Panc1 (cell line): ENCODE measurements at regions not wholly inside any gene's neighbourhood (a gene's known extent, or its start where the extent isn't known, plus 50 kb on each side); places are given as distances from the start of the nearest gene placed in this dataset.

ENCODE experiments used
- ATAC-seq: fragments of 200-7000 bp; cut with Tn5 transposase; 2 replicates; pipeline ENCODE4 v1.9.1; 2020; ENCODE audit warnings: mild to moderate bottlenecking, moderate library complexity
- BruUV-seq: library from RNA; stranded (reverse); fragments of 400-500 nt; replicated peaks from 2 replicates; lab custom pipeline; 2021; lab: Mats Ljungman, UMichigan
- CTCF ChIA-PET: fragments of 300-600 bp; sonication (Branson Sonifier 250); formaldehyde crosslinking; loops from one replicate; lab custom pipeline; 2022; ENCODE audit warnings: antibody characterized with exemption; lab: Charles Lee
- POLR2A ChIA-PET: fragments of 300-600 bp; sonication (Branson Sonifier 250); formaldehyde crosslinking; loops from one replicate; lab custom pipeline; 2022; ENCODE audit warnings: antibody characterized with exemption; lab: Charles Lee
- DNase-seq: peaks from one replicate; pipeline ENCODE4 v3.0.0-alpha.2; 2010; ENCODE audit warnings: low read depth, low spot score
- H3K27ac ChIP-seq: 2 replicates; pipeline ENCODE4 v1.5.1; 2011; ENCODE audit warnings: mild to moderate bottlenecking, low read length, inconsistent platforms
- H3K27me3 ChIP-seq: fragments of 200-500 bp; sonication (Bioruptor generic); 2 replicates; pipeline ENCODE4 v1.6.0; 2014; ENCODE audit warnings: low read length, inconsistent platforms; ENCODE audit not compliant: control insufficient read depth, insufficient read depth
- H3K36me3 ChIP-seq: fragments of 200-500 bp; sonication (Bioruptor generic); 2 replicates; pipeline ENCODE4 v1.5.1; 2014; ENCODE audit warnings: inconsistent platforms, mild to moderate bottlenecking, low read length, moderate library complexity; ENCODE audit not compliant: control insufficient read depth, insufficient read depth
- H3K4me1 ChIP-seq: 2 replicates; pipeline ENCODE4 v1.5.1; 2011; ENCODE audit warnings: inconsistent platforms, mild to moderate bottlenecking, low read length, moderate library complexity; ENCODE audit not compliant: control insufficient read depth, insufficient read depth
- H3K4me3 ChIP-seq, 2 experiments: 2 replicates each; pipeline ENCODE4 v1.5.1; 2011 to 2012; ENCODE audit warnings: low read depth in 2 of 2, low read length in 2 of 2, mild to moderate bottlenecking in 2 of 2, inconsistent platforms in 1 of 2, moderate library complexity in 1 of 2
- H3K9me3 ChIP-seq: fragments of 200-500 bp; sonication (Bioruptor generic); 2 replicates; pipeline ENCODE4 v1.5.1; 2014; ENCODE audit warnings: low read depth, mild to moderate bottlenecking, inconsistent platforms, low read length, moderate library complexity; ENCODE audit not compliant: control insufficient read depth, insufficient read depth
- CTCF ChIP-seq: fragments of 450-650 bp; IDR thresholded peaks from 2 replicates; pipeline ENCODE4 v1.5.1; 2017; ENCODE audit warnings: mild to moderate bottlenecking
- POLR2AphosphoS5 ChIP-seq: IDR thresholded peaks from 2 replicates; pipeline ENCODE4 v1.6.1; 2012; ENCODE audit warnings: mild to moderate bottlenecking, low read depth, low read length, moderate library complexity
- REST ChIP-seq, 2 experiments: IDR thresholded peaks; 2 replicates each; pipeline ENCODE4 v1.6.1; 2011 to 2012; ENCODE audit warnings: low read depth in 2 of 2, control low read depth in 1 of 2, low read length in 1 of 2, mild to moderate bottlenecking in 1 of 2, moderate library complexity in 1 of 2; ENCODE audit not compliant: insufficient read depth in 1 of 2
- SIN3A ChIP-seq: IDR thresholded peaks from 2 replicates; pipeline ENCODE4 v1.6.1; 2012; ENCODE audit warnings: low read depth, mild to moderate bottlenecking, low read length, moderate library complexity, borderline replicate concordance; ENCODE audit not compliant: insufficient read depth
- TCF7L2 ChIP-seq: IDR thresholded peaks from 2 replicates; pipeline ENCODE4 v1.6.1; 2011; ENCODE audit warnings: mild to moderate bottlenecking, low read depth, low read length, inconsistent platforms
- in situ Hi-C: cut with HindIII; loops from 2 replicates; pipeline ENCODE4 v1.10.0; 2016; ENCODE audit warnings: low sequenced_read_pairs, low pct_unique_long_range_greater_than_20kb
- intact Hi-C: fragments of 100-400 bp; cut with micrococcal nuclease; formaldehyde crosslinking; loops from one replicate; pipeline ENCODE4 v1.10.0; 2022; ENCODE audit not compliant: unreplicated experiment

- no peaks in the 10 kb centered on the region for H3K27me3 ChIP-seq
- H3K36me3 ChIP-seq = no peaks in the 10 kb centered on the region
- intact Hi-C loops (no loop called here), in situ Hi-C loops (no loop called here)
- H3K4me3 ChIP-seq = no peak overlapping the region
- ChIA-PET CTCF (no interaction called here), POLR2A (no interaction called here)
- peaks cover 58% of the 10 kb centered on the region for H3K4me1 ChIP-seq
- ATAC-seq = peak; percentile 16; the same call in 1 of the 2 replicates
- H3K27ac ChIP-seq = peak overlapping the region; percentile 68
- BruUV-seq = no TSS peak
- H3K9me3 ChIP-seq = no peaks in the 10 kb centered on the region
- no peak for DNase-seq
- no peak for TF ChIP-seq REST (IDR thresholded peaks at IDR 0.05; ENCODE audit: insufficient read depth in 1 of 2, low read depth in 2 of 2, low read length in 1 of 2)
- TF ChIP-seq SIN3A = no peak
- no peak for TF ChIP-seq CTCF
Observed at GRCh38 chr3:42035816-42036482, 55.2 kb upstream of the TRAK1 start.

- ATAC-seq (no peak), DNase-seq (no peak)
- H3K9me3 ChIP-seq = no peaks in the 10 kb centered on the region
- H3K27me3 ChIP-seq = no peaks in the 10 kb centered on the region
- in situ Hi-C loops = no loop called here
- intact Hi-C loops = no loop called here
- peaks cover 58% of the 10 kb centered on the region for H3K4me1 ChIP-seq
- peak overlapping the region; percentile 68 for H3K27ac ChIP-seq
- H3K36me3 ChIP-seq = no peaks in the 10 kb centered on the region
- no peak for TF ChIP-seq TCF7L2
- no peak for TF ChIP-seq SIN3A
- TF ChIP-seq POLR2AphosphoS5 = no peak
- no peak for TF ChIP-seq REST (IDR thresholded peaks at IDR 0.05; ENCODE audit: insufficient read depth in 1 of 2, low read depth in 2 of 2, low read length in 1 of 2)
- no peak for TF ChIP-seq CTCF
- BruUV-seq = no TSS peak
- CTCF ChIA-PET = no interaction called here
- POLR2A ChIA-PET = no interaction called here
- no peak overlapping the region for H3K4me3 ChIP-seq
Observed at GRCh38 chr3:42035007-42035406, 56.1 kb upstream of the TRAK1 start.
